HG02571 (cell line): ENCODE measurements at regions not wholly inside any gene's neighbourhood (a gene's known extent, or its start where the extent isn't known, plus 50 kb on each side); places are given as distances from the start of the nearest gene placed in this dataset.

Source experiments
- ATAC-seq: cut with Tn5 transposase; IDR thresholded peaks from one replicate; pipeline ENCODE4 v1.9.1; 2021; ENCODE audit warnings: mild to moderate bottlenecking, moderate library complexity; ENCODE audit not compliant: unreplicated experiment

DNA sequence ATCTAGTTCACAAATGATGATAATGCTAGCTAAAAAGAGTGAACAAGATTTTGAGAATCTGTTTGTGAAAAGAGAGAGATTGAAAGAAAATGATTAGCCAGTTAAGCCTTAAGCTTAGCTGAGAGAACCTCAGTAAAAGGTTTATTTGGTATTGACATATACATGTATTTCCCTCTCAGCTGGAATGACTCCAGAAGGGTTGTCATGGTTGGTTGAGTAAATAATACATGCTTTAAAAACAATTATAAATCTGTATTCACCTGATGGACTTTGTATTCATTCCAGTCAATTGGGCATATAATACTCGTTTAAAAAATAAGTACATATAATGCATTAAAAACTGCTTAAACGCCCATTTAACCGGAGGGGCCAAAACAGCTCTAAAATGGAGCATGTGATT is 181.4 kb downstream of the GRB14 start:
- no peak for ATAC-seq

DNA sequence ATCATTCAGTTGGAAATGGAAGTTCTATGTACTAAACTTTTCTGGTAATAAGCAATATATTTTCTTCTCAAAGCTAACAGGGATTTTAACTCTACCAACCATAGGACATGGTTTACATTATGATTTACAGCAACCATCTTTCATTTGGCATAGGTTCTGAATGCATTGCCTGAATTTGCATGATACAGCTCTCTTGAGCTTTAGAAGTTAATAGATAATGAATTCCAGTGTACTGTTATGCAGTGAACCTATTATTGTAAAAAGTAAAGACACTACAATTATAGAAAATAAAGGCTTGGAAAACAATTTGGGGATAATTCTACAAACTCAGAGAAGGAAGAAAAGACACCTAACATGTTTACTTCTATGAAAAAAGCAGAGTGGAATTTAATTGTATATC is 182.0 kb downstream of the GRB14 start:
- ATAC-seq, result no peak

GRCh38 chr2:164438490-164439205 is 182.6 kb downstream of the GRB14 start:
- ATAC-seq, result no peak

DNA sequence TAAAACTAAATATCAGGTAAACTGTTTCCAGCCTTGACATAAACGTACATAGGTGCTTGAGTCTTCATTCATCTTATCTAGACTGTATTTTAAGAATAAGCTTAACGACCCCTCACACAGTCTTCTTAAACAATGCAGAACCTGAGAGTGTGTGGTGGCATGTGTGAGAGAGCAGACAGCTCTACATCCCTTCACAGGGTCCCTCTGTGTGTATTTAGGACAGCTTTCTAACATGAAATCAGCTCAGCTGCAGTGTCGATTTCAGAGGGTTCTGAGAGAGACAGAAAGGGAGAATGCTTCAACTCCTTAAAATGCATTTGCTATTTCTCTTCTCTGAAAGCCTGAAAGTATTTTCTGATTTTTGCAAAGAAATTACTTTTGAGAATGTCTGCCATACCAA is 185.2 kb downstream of the GRB14 start:
- ATAC-seq, result no peak

GRCh38 chr2:164430166-164430783 is 191.0 kb downstream of the GRB14 start:
- no peak for ATAC-seq

DNA sequence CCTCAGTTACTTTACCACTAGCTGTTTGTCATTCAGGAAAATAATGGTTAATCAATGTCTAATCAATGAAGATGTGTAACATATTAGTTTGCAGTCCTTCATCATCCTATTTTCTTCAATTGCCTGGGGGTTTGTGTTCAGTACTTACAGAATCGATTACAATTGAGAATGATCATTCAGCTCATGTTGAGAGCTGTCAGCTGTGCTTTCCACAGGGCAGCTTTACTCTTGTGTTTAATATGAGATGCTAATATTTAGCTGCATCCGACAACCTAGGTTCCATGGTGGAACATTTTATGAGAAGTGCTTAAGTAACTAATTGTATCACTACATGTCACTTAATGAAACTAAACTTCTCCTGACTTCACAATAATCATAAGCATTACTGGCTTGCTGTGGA is 191.9 kb downstream of the GRB14 start:
- no peak for ATAC-seq

DNA sequence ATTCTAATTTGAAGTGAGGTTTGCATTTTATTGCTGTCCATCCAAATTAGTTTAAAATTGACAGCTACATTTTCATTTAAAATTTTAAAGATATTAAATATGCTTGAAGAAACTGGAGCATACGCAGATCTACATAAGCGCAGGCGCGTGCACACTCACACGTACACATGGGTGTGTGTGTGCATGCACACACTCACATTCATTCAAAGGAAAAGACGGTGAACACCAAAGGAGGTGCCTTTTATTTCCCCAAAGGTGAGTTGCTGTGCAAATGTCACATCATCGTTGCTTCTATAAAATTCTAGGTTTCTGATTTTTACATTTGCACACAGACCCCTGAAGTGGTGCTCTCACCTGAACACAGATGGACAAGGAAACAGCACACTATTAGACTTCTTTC is 194.2 kb downstream of the GRB14 start:
- ATAC-seq, result no peak

DNA sequence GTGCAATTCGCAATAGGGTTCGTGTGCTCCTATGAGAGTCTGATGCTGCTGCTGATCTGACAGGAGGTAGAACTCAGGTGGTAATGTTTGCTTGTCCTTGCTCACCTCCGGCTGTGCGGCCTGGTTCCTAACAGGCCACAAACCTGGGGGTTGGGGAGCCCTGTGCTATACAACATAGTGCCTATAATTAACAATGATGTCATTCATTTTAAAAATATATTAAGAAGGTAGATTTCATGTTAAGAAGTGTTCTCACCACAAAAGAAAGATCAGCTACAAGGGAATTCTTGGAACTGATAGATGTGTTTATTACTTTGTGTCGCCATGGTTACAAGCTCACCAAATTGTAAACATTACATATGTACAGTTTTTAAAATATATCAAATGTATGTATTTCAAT is 200.5 kb downstream of the GRB14 start:
- ATAC-seq, result no peak

DNA sequence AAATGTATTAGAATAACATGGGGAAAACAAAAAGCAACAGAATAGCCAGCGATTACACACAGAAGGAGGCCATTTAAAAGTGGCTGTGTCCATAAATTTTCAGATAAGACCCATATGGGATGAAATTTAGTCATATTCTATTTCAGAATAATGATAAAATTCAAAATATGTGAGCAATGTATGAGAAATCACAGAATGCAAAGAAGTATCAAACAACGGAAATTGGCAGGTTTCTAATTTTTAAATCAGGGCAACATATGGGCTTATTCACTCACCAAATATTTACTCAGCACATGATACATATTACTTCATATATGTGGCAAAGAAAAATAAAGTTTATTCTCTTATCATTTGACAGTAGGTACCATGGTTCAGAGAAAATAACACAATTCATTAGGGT is 208.5 kb downstream of the GRB14 start:
- no peak for ATAC-seq

GRCh38 chr2:164389411-164389810 is 231.9 kb downstream of the GRB14 start:
- no peak for ATAC-seq

DNA sequence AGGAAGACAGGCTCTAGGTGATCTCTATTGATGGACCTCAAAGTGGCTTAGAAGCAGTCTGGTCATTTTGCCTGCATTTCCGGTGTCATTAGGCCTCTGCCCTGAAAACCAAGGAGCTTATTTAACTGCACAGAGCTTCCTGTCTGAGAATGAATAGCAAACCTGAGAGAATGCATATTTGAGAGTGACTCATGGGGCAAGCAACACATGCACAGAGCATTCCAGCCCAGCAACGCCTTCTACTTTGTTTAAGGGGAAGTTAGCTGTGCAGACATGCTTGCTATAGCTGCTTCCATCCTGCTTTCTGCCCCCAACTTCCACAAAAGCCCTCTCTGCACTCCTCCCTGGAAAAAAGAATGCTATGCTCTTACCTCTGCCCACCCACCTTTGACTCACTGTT is 232.8 kb downstream of the GRB14 start:
- no peak for ATAC-seq

- no peak for ATAC-seq
Observed at GRCh38 chr2:164386231-164386630, 235.1 kb downstream of the GRB14 start.

- ATAC-seq, result no peak
Observed at GRCh38 chr2:164384434-164384833, 236.8 kb downstream of the GRB14 start.

- no peak for ATAC-seq
Observed at GRCh38 chr2:164371916-164372315, 249.4 kb downstream of the GRB14 start.

DNA sequence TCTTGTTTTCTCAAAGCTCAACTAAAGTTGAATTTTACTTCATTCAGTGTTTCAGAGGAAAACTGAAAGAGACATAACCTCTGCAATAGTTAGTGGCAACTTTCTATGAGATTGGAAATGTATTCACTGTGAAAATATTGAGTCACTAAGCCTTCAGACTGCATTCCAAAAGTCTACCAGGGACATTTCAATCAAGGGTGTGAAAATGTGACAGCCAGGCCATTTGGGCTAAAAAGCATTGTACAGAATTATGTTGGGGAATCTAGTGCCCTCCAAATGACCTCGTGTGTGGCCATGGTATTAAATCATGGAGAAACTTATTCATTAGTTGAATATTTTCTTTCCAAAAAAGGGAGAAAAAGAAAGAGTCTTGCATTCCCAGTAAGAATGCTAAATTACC is 251.9 kb downstream of the GRB14 start:
- no peak for ATAC-seq

GRCh38 chr2:164368896-164369295 is 252.4 kb downstream of the GRB14 start:
- ATAC-seq, result no peak

DNA sequence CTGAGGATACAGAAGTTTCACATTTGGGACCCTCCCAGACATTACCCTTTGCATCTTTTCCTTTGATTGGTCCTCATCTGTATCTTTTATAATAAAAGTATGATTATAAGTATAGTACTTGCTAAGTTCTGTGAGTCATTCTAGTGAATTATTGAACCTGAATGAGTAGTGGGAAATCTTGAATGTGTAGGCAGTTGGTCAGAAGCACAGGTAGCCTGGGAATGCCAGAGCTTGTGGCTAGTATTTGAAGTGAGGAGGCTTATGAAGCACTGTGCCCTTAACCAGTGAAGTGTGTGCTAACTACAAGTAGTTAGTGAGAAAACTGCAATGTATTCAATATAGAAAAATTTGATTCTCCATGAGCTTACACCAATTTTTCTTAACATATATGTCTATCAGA is 257.6 kb downstream of the GRB14 start:
- no peak for ATAC-seq

- ATAC-seq, result no peak
Observed at GRCh38 chr2:164351536-164351935, 269.7 kb downstream of the GRB14 start.

DNA sequence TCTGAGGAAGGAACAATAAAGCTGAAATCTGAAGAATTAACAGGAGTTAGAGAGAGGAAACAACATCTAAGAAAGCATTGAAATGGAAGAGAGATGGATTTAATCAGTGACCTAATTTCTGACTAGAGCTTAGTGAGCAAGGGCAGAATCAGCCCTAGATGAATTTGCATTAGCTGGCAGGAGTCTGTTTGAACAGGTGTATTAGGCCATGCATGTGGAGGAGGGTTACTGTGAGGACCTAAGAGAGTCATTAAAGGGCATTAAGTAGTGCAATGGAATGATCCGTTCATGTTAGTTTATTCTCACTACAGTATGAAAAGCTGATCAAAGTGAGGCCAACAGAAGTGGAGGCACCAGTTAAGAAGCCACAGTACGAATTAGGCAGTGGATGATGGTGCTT is 285.3 kb downstream of the GRB14 start:
- ATAC-seq, result no peak

DNA sequence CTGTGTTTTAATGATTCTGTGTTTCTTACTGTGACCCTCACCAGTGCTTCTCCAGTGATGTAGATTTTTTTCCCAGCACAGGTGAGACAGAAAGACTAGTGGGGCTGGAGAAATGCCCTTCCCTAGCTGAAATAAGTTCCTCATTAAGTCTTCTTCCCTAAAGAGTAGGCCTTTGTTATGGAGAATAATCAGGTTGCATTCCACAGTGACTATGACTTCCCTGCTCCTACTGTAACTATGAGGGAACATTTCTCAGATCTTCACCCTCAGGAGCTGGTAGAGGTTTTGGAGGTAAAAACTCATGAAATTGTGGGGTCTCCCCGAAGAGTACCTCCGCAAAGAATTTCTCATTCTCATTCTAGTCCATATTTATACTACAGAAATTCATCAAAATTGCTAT is 286.2 kb downstream of the GRB14 start:
- no peak for ATAC-seq

GRCh38 chr2:164328310-164328709 is 293.0 kb downstream of the GRB14 start:
- ATAC-seq, result no peak

DNA sequence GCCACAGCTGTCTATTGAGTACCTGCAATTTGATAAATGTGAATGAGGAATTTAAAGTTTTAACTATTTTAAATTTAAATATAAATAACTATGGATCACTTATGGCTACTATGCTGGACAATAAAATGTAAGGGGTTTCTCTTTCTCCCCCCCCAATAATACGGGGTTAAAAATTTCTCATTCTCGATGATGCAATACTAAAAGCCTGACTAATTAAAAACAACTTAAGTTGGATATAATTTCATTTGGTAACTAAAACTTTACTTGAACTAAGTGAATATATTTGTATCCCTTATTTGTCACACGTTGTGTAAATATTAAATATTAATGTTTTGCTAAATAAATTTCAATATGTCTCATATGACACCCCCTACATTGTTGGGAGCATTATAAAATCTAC is 297.3 kb downstream of the GRB14 start:
- ATAC-seq, result no peak

GRCh38 chr2:164314148-164314547 is 307.1 kb downstream of the GRB14 start:
- ATAC-seq, result no peak
